Nephron (organoid): ENCODE measurements at regions not wholly inside any gene's neighbourhood (a gene's known extent, or its start where the extent isn't known, plus 50 kb on each side); places are given as distances from the start of the nearest gene placed in this dataset.

Source experiments
- H3K27ac Mint-ChIP-seq, 3 experiments: 2 replicates each; pipeline ENCODE4 v1.8.0; 2020; ENCODE audit warnings: mixed read lengths in 3 of 3, mild to moderate bottlenecking in 2 of 3, moderate library complexity in 1 of 3
- H3K27me3 Mint-ChIP-seq: 2 replicates; pipeline ENCODE4 v1.8.0; 2021; ENCODE audit warnings: low read depth, mild to moderate bottlenecking, moderate library complexity, mixed read lengths
- H3K36me3 Mint-ChIP-seq: 2 replicates; pipeline ENCODE4 v1.8.0; 2020; ENCODE audit warnings: low read depth, mixed read lengths
- H3K4me1 Mint-ChIP-seq: 2 replicates; pipeline ENCODE4 v1.8.0; 2020; ENCODE audit warnings: mixed read lengths
- H3K4me3 Mint-ChIP-seq, 3 experiments: 2 replicates each; pipeline ENCODE4 v1.8.0; 2020; ENCODE audit warnings: mild to moderate bottlenecking in 3 of 3, mixed read lengths in 3 of 3, moderate library complexity in 2 of 3
- H3K9me3 Mint-ChIP-seq: 2 replicates; pipeline ENCODE4 v1.8.0; 2020; ENCODE audit warnings: mixed read lengths
- CTCF ChIP-seq, 3 experiments: fragments of 200-600 bp; sonication (generic); IDR thresholded peaks; one replicate each; pipeline ENCODE4 v1.5.0; 2021; ENCODE audit warnings: antibody characterized with exemption in 3 of 3; ENCODE audit not compliant: unreplicated experiment in 3 of 3

- H3K9me3 Mint-ChIP-seq, result peaks cover 6% of the 10 kb centered on the region
- TF ChIP-seq CTCF (IDR thresholded peaks at IDR 0.05; ENCODE audit: unreplicated experiment in 3 of 3), result no peak
- peaks cover 25% of the 10 kb centered on the region for H3K4me1 Mint-ChIP-seq
- peak overlapping the region in 2 of 3 experiments; percentile 17 to 77 for H3K27ac Mint-ChIP-seq
- H3K36me3 Mint-ChIP-seq, result no peaks in the 10 kb centered on the region
- no peak overlapping the region for H3K4me3 Mint-ChIP-seq
- peaks cover 43% of the 10 kb centered on the region for H3K27me3 Mint-ChIP-seq
These were observed 103.7 kb downstream of the SHANK2 start for GRCh38 chr11:71148716-71149115.

- Mint-ChIP-seq H3K27ac (no peak overlapping the region), H3K9me3 (peaks cover 6% of the 10 kb centered on the region), H3K4me1 (peaks cover 14% of the 10 kb centered on the region), H3K4me3 (no peak overlapping the region), H3K36me3 (no peaks in the 10 kb centered on the region), H3K27me3 (peaks cover 29% of the 10 kb centered on the region)
- no peak for TF ChIP-seq CTCF (IDR thresholded peaks at IDR 0.05; ENCODE audit: unreplicated experiment in 3 of 3)
These were observed 105.0 kb downstream of the SHANK2 start for GRCh38 chr11:71147331-71147730.

GRCh38 chr11:71146846-71147245 is 105.5 kb downstream of the SHANK2 start:
- Mint-ChIP-seq H3K36me3 (no peaks in the 10 kb centered on the region), H3K27me3 (peaks cover 25% of the 10 kb centered on the region), H3K27ac (no peak overlapping the region), H3K9me3 (peaks cover 6% of the 10 kb centered on the region), H3K4me3 (no peak overlapping the region), H3K4me1 (peaks cover 12% of the 10 kb centered on the region)
- TF ChIP-seq CTCF (IDR thresholded peaks at IDR 0.05; ENCODE audit: unreplicated experiment in 3 of 3), result no peak

GRCh38 chr11:71145988-71146824 is 106.2 kb downstream of the SHANK2 start:
- no peak for TF ChIP-seq CTCF (IDR thresholded peaks at IDR 0.05; ENCODE audit: unreplicated experiment in 3 of 3)
- Mint-ChIP-seq H3K36me3 (no peaks in the 10 kb centered on the region), H3K27me3 (peaks cover 25% of the 10 kb centered on the region), H3K9me3 (peaks cover 6% of the 10 kb centered on the region), H3K4me1 (peaks cover 12% of the 10 kb centered on the region), H3K27ac (no peak overlapping the region), H3K4me3 (no peak overlapping the region)

GRCh38 chr11:71145368-71145767 is 107.0 kb downstream of the SHANK2 start:
- Mint-ChIP-seq H3K36me3 (no peaks in the 10 kb centered on the region), H3K27ac (peak overlapping the region in 1 of 3 experiments; percentile 64), H3K27me3 (peaks cover 20% of the 10 kb centered on the region), H3K9me3 (peaks cover 6% of the 10 kb centered on the region), H3K4me1 (peaks cover 12% of the 10 kb centered on the region), H3K4me3 (no peak overlapping the region)
- no peak for TF ChIP-seq CTCF (IDR thresholded peaks at IDR 0.05; ENCODE audit: unreplicated experiment in 3 of 3)

GRCh38 chr11:71144736-71145135 is 107.6 kb downstream of the SHANK2 start:
- no peak for TF ChIP-seq CTCF (IDR thresholded peaks at IDR 0.05; ENCODE audit: unreplicated experiment in 3 of 3)
- Mint-ChIP-seq H3K36me3 (no peaks in the 10 kb centered on the region), H3K27ac (peak overlapping the region in 1 of 3 experiments; percentile 64), H3K4me3 (no peak overlapping the region), H3K27me3 (peaks cover 20% of the 10 kb centered on the region), H3K4me1 (peaks cover 13% of the 10 kb centered on the region), H3K9me3 (peaks cover 6% of the 10 kb centered on the region)
